ENCODE measurements at regions not wholly inside any gene's neighbourhood (a gene's known extent, or its start where the extent isn't known, plus 50 kb on each side); places are given as distances from the start of the nearest gene placed in this dataset.

DNA sequence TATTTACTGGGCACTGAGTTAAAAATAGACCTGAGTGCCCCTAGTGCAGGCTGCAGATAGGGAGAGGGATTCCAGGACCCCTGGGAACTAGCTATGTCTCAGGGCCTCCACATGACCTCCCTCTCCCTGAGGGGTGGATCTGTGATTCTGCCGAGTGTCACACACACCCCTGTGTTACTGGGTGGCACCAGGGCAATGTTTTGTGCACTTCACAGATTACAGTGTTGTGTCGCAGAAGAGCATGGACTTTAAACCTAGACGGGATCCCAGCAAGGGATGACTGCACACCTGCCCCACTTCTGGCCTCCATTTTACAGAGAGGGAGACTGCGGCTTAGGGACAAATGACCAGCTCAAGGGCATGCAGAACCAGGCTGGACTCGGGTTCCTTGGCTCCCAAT is 65.6 kb downstream of the ZFP36L2 start:
- DNase-seq (ENCODE audit: low read depth, low spot score) (no peak), FAIRE-seq (no peak)

DNA sequence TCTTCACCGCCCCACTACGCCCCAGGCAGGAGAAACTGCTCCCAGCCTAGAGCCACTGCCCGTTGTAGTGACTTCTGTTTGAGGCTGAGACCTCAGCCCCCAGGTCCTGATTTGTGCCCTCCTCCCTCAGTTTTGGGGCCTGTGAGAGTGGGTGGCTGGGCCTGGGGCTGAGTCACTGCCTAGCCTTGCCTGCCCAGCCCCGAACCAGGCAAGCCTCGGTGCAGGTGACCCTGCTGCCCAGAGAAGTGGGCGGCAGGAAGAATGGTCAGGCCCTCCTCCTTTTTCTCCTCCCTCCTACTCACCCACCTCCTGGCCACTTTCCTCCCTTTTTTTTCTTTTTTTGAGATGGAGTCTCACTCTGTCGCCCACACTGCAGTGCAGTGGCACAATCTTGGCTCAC is 66.6 kb downstream of the ZFP36L2 start:
- no peaks in the 10 kb centered on the region for H3K9me1 ChIP-seq (ENCODE audit: control insufficient read depth, extremely low read depth, insufficient read depth, low read length)
- DNase-seq (ENCODE audit: low read depth, low spot score) (no peak), FAIRE-seq (no peak)
- peaks cover 48% of the 10 kb centered on the region for H3K4me1 ChIP-seq (ENCODE audit: control insufficient read depth, extremely low read depth, insufficient read depth, low read length)
- no peak for TF ChIP-seq EZH2 (IDR thresholded peaks at IDR 0.05; ENCODE audit: low read length)
- no peak for TF ChIP-seq CTCF (optimal IDR thresholded peaks at IDR 0.05 in 1 of 3, IDR thresholded peaks at IDR 0.05 in 1 of 3, conservative IDR thresholded peaks at IDR 0.05 in 1 of 3; ENCODE audit: extremely low read depth in 1 of 3, insufficient read depth in 2 of 3, low read length in 3 of 3)
- H4K20me1 ChIP-seq (ENCODE audit: control insufficient read depth, extremely low read depth, insufficient read depth, low read length), result no peaks in the 10 kb centered on the region
- peak overlapping the region; percentile 96 for H3K27ac ChIP-seq (ENCODE audit: control insufficient read depth, insufficient read depth, low read length)
- H3K4me3 ChIP-seq (ENCODE audit: control insufficient read depth in 2 of 3, extremely low read depth in 1 of 3, insufficient read depth in 2 of 3, low read depth in 1 of 3, low read length in 3 of 3), result peak overlapping the region in 1 of 3 experiments; percentile 13
- H2AFZ ChIP-seq (ENCODE audit: control insufficient read depth, low read length), result no peak overlapping the region
- no peaks in the 10 kb centered on the region for H3K9me3 ChIP-seq (ENCODE audit: control insufficient read depth, low read depth, low read length)
- no peaks in the 10 kb centered on the region for H3K36me3 ChIP-seq (ENCODE audit: control insufficient read depth in 2 of 2, extremely low read depth in 1 of 2, insufficient read depth in 2 of 2, low read length in 2 of 2)
- peak overlapping the region; percentile 79 for H3K9ac ChIP-seq (ENCODE audit: control insufficient read depth, extremely low read depth, insufficient read depth, low read length)
- dilution Hi-C loops (cut with MboI; ENCODE audit: extremely low pct_ligation_motif_present, low sequenced_read_pairs), result no loop called here
- H3K27me3 ChIP-seq (ENCODE audit: control insufficient read depth, extremely low read depth, insufficient read depth, low read length), result no peaks in the 10 kb centered on the region
- H3K4me2 ChIP-seq (ENCODE audit: control insufficient read depth, extremely low read depth, insufficient read depth, low read depth, low read length), result peak overlapping the region; percentile 64
- H3K79me2 ChIP-seq (ENCODE audit: control insufficient read depth, insufficient read depth, low read length), result no peaks in the 10 kb centered on the region

More for the DNA sequence above, 65.6 kb downstream of the ZFP36L2 start:
- Histone ChIP-seq H3K4me1 (ENCODE audit: control insufficient read depth, extremely low read depth, insufficient read depth, low read length) (peaks cover 38% of the 10 kb centered on the region), H3K9me3 (ENCODE audit: control insufficient read depth, low read depth, low read length) (no peaks in the 10 kb centered on the region), H3K79me2 (ENCODE audit: control insufficient read depth, insufficient read depth, low read length) (no peaks in the 10 kb centered on the region), H3K9ac (ENCODE audit: control insufficient read depth, extremely low read depth, insufficient read depth, low read length) (no peak overlapping the region), H3K36me3 (ENCODE audit: control insufficient read depth in 2 of 2, extremely low read depth in 1 of 2, insufficient read depth in 2 of 2, low read length in 2 of 2) (no peaks in the 10 kb centered on the region), H3K27me3 (ENCODE audit: control insufficient read depth, extremely low read depth, insufficient read depth, low read length) (no peaks in the 10 kb centered on the region), H3K4me2 (ENCODE audit: control insufficient read depth, extremely low read depth, insufficient read depth, low read depth, low read length) (no peak overlapping the region), H3K4me3 (ENCODE audit: control insufficient read depth in 2 of 3, extremely low read depth in 1 of 3, insufficient read depth in 2 of 3, low read depth in 1 of 3, low read length in 3 of 3) (no peak overlapping the region), H4K20me1 (ENCODE audit: control insufficient read depth, extremely low read depth, insufficient read depth, low read length) (no peaks in the 10 kb centered on the region), H3K9me1 (ENCODE audit: control insufficient read depth, extremely low read depth, insufficient read depth, low read length) (no peaks in the 10 kb centered on the region), H2AFZ (ENCODE audit: control insufficient read depth, low read length) (no peak overlapping the region), H3K27ac (ENCODE audit: control insufficient read depth, insufficient read depth, low read length) (no peak overlapping the region)
- dilution Hi-C loops (cut with MboI; ENCODE audit: extremely low pct_ligation_motif_present, low sequenced_read_pairs), result no loop called here
- TF ChIP-seq CTCF (optimal IDR thresholded peaks at IDR 0.05 in 1 of 3, IDR thresholded peaks at IDR 0.05 in 1 of 3, conservative IDR thresholded peaks at IDR 0.05 in 1 of 3; ENCODE audit: extremely low read depth in 1 of 3, insufficient read depth in 2 of 3, low read length in 3 of 3), result no peak
- no peak for TF ChIP-seq EZH2 (IDR thresholded peaks at IDR 0.05; ENCODE audit: low read length)

All from keratinocyte (primary cell).